H9 (cell line): ENCODE measurements at regions not wholly inside any gene's neighbourhood (a gene's known extent, or its start where the extent isn't known, plus 50 kb on each side); places are given as distances from the start of the nearest gene placed in this dataset.

ENCODE experiments used
- DNase-seq: peaks from one replicate; pipeline ENCODE4 v3.0.0-alpha.2; 2017
- H2AFZ ChIP-seq: one replicate; pipeline ENCODE4 v1.6.1; 2013; ENCODE audit warnings: mild to moderate bottlenecking, low read length, control low read depth, moderate library complexity
- H2AK5ac ChIP-seq: 2 replicates; pipeline ENCODE4 v1.6.1; 2013; ENCODE audit warnings: low read length, control low read depth, mixed read lengths; ENCODE audit not compliant: insufficient read length
- H2BK120ac ChIP-seq: one replicate; pipeline ENCODE4 v1.6.1; 2013; ENCODE audit warnings: low read depth, mild to moderate bottlenecking, low read length, control low read depth, inconsistent platforms; ENCODE audit not compliant: poor library complexity, severe bottlenecking
- H2BK12ac ChIP-seq: 2 replicates; pipeline ENCODE4 v1.6.1; 2013; ENCODE audit warnings: low read length, control low read depth, mixed read lengths, low read depth; ENCODE audit not compliant: insufficient read length
- H2BK15ac ChIP-seq: 2 replicates; pipeline ENCODE4 v1.6.1; 2013; ENCODE audit warnings: low read depth, low read length, control low read depth
- H2BK20ac ChIP-seq: one replicate; pipeline ENCODE4 v1.6.1; 2013; ENCODE audit warnings: low read depth, mild to moderate bottlenecking, low read length, control low read depth, inconsistent platforms; ENCODE audit not compliant: poor library complexity, severe bottlenecking
- H2BK5ac ChIP-seq: 2 replicates; pipeline ENCODE4 v1.6.1; 2013; ENCODE audit warnings: low read length, control low read depth, mixed read lengths; ENCODE audit not compliant: insufficient read length
- H3K14ac ChIP-seq: 2 replicates; pipeline ENCODE4 v1.6.1; 2013; ENCODE audit warnings: low read length, control low read depth; ENCODE audit not compliant: insufficient read depth
- H3K18ac ChIP-seq: 2 replicates; pipeline ENCODE4 v1.6.1; 2013; ENCODE audit warnings: low read depth, mild to moderate bottlenecking, mixed read lengths, low read length, control low read depth; ENCODE audit not compliant: insufficient read length
- H3K23ac ChIP-seq: 2 replicates; pipeline ENCODE4 v1.6.1; 2013; ENCODE audit warnings: low read length, control low read depth, mixed read lengths, low read depth; ENCODE audit not compliant: insufficient read length
- H3K23me2 ChIP-seq: 2 replicates; pipeline ENCODE4 v1.6.1; 2013; ENCODE audit warnings: low read depth, mild to moderate bottlenecking, mixed read lengths, low read length, control low read depth; ENCODE audit not compliant: insufficient read length, poor library complexity, severe bottlenecking
- H3K27ac ChIP-seq: 2 replicates; pipeline ENCODE4 v1.5.1; 2013; ENCODE audit warnings: low read length, control low read depth, mixed read lengths, low read depth; ENCODE audit not compliant: insufficient read length
- H3K27me3 ChIP-seq: 2 replicates; pipeline ENCODE4 v1.6.1; 2013; ENCODE audit warnings: low read length, control low read depth, inconsistent platforms; ENCODE audit not compliant: insufficient read depth
- H3K4ac ChIP-seq: 2 replicates; pipeline ENCODE4 v1.6.1; 2013; ENCODE audit warnings: low read depth, mild to moderate bottlenecking, control low read depth, inconsistent platforms, low read length, moderate library complexity
- H3K4me1 ChIP-seq: 2 replicates; pipeline ENCODE4 v1.6.1; 2013; ENCODE audit warnings: low read length, control low read depth, inconsistent platforms; ENCODE audit not compliant: insufficient read depth
- H3K4me2 ChIP-seq: 2 replicates; pipeline ENCODE4 v1.6.1; 2013; ENCODE audit warnings: low read length, control low read depth, mixed read lengths; ENCODE audit not compliant: insufficient read length, insufficient read depth
- H3K56ac ChIP-seq: 2 replicates; pipeline ENCODE4 v1.6.1; 2013; ENCODE audit warnings: low read depth, mild to moderate bottlenecking, mixed read lengths, low read length, control low read depth; ENCODE audit not compliant: insufficient read length
- H3K79me1 ChIP-seq: 2 replicates; pipeline ENCODE4 v1.6.1; 2013; ENCODE audit warnings: low read depth, mild to moderate bottlenecking, moderate library complexity, low read length, control low read depth, inconsistent platforms; ENCODE audit not compliant: insufficient read depth, poor library complexity, severe bottlenecking
- H3K79me2 ChIP-seq: 2 replicates; pipeline ENCODE4 v1.6.1; 2013; ENCODE audit warnings: low read length, control low read depth, inconsistent platforms; ENCODE audit not compliant: insufficient read depth
- H3K9ac ChIP-seq: 2 replicates; pipeline ENCODE4 v1.6.1; 2013; ENCODE audit warnings: low read length, control low read depth, mixed read lengths; ENCODE audit not compliant: insufficient read length; ENCODE audit errors: extremely low read depth
- H3K9me3 ChIP-seq: one replicate; pipeline ENCODE4 v1.6.1; 2013; ENCODE audit warnings: low read depth, low read length, inconsistent platforms; ENCODE audit not compliant: control insufficient read depth
- H3T11ph ChIP-seq: one replicate; pipeline ENCODE4 v1.6.1; 2013; ENCODE audit warnings: mild to moderate bottlenecking, low read length, control low read depth, inconsistent platforms
- H4K20me1 ChIP-seq: one replicate; pipeline ENCODE4 v1.6.1; 2013; ENCODE audit not compliant: control insufficient read depth, insufficient read length, insufficient read depth
- H4K5ac ChIP-seq: 2 replicates; pipeline ENCODE4 v1.6.1; 2013; ENCODE audit warnings: low read depth, mild to moderate bottlenecking, mixed read lengths, low read length, control low read depth; ENCODE audit not compliant: insufficient read length
- H4K8ac ChIP-seq: replicated peaks from 2 replicates; pipeline ENCODE4 v1.6.1; 2013; ENCODE audit warnings: low read length, control low read depth, mixed read lengths, low read depth; ENCODE audit not compliant: insufficient read length
- H4K91ac ChIP-seq: 2 replicates; pipeline ENCODE4 v1.6.1; 2013; ENCODE audit warnings: low read depth, mild to moderate bottlenecking, moderate library complexity, mixed read lengths, low read length, control low read depth; ENCODE audit not compliant: insufficient read length
- H3K27ac Mint-ChIP-seq, 3 experiments: 2 replicates in 2 of 3; 3 replicates in 1 of 3; pipeline ENCODE4 v1.8.0; 2020 to 2021; ENCODE audit warnings: mixed read lengths in 3 of 3, mild to moderate bottlenecking in 1 of 3, moderate library complexity in 1 of 3
- H3K27me3 Mint-ChIP-seq: 2 replicates; pipeline ENCODE4 v1.8.0; 2021; ENCODE audit warnings: low read depth, mild to moderate bottlenecking, moderate library complexity, mixed read lengths
- H3K36me3 Mint-ChIP-seq, 3 experiments: 2 replicates in 2 of 3; 3 replicates in 1 of 3; pipeline ENCODE4 v1.8.0; 2020 to 2021; ENCODE audit warnings: low read depth in 3 of 3, mixed read lengths in 3 of 3; ENCODE audit not compliant: insufficient read depth in 1 of 3
- H3K4me1 Mint-ChIP-seq, 2 experiments: 2 replicates each; pipeline ENCODE4 v1.8.0; 2020; ENCODE audit warnings: mixed read lengths in 2 of 2
- H3K4me3 Mint-ChIP-seq, 2 experiments: 2 replicates in 1 of 2; 3 replicates in 1 of 2; pipeline ENCODE4 v1.8.0; 2020 to 2021; ENCODE audit warnings: mild to moderate bottlenecking in 2 of 2, mixed read lengths in 2 of 2, moderate library complexity in 1 of 2
- H3K9me3 Mint-ChIP-seq, 2 experiments: 2 replicates in 1 of 2; 3 replicates in 1 of 2; pipeline ENCODE4 v1.8.0; 2020; ENCODE audit warnings: mild to moderate bottlenecking in 2 of 2, mixed read lengths in 2 of 2, moderate library complexity in 1 of 2
- CTCF ChIP-seq: fragments of 200-600 bp; sonication (generic); conservative IDR thresholded peaks from 3 replicates; pipeline ENCODE4 v1.8.0; 2021; ENCODE audit warnings: antibody characterized with exemption, mild to moderate bottlenecking
- WGBS: extraction: QIAGEN DNeasy Blood & Tissue Kit; methylation state at CpG from one replicate; pipeline ENCODE4 v1.1.7; 2013; ENCODE audit warnings: missing lambda C conversion rate, low lambda C conversion rate, mixed read lengths; ENCODE audit not compliant: insufficient read length; ENCODE audit errors: extremely low coverage; 5-methylcytosine and 5-hydroxymethylcytosine counted together

DNA sequence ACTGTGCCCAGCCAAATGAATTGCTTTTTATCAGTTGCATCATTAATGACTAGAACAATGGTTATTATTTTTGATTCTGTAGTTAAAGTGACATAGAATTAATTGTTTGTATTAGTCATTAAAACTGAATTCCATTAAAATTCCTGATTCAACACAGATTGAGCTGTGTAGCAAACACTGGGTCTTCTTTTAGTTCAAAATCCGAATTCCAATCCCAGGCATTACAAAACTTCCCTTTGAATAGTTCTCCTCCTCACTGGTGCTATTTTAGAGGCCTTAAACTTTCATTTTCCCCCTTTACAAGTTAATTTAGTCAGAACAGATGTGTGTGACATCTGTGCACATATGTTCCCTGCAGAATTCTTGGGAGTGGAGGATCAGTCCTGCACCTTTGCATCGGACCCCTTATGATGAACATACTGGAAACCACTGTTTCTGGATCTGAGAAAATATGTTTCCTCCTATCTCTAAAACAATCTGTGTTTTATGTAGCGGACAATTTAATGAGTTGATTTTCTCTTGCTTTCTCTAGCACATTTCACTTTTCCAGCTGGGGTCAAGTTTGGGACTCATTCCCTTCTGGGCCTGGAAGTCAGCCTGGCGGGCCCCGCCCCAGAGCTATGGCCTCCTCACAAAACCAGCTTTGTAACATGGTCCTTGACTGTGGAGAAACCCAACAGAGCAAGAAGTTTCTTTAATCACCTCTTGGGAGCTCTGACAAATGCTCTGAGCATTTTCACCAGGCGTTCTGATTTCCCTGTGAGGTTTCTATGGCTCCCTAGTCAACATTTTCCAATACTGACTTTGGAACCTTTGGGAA is 87.9 kb upstream of the MAMDC2 start:
- no peak overlapping the region for H2BK120ac ChIP-seq

More for the DNA sequence above, 87.9 kb upstream of the MAMDC2 start:
- DNase-seq: no peak
- no peaks in the 10 kb centered on the region for H3K79me2 ChIP-seq
- no peak overlapping the region for H3K56ac ChIP-seq
- H3K9me3 ChIP-seq: no peaks in the 10 kb centered on the region
- H3K4ac ChIP-seq: no peak overlapping the region
- no peak for TF ChIP-seq CTCF
- H2BK12ac ChIP-seq: no peak overlapping the region
- H4K91ac ChIP-seq: no peak overlapping the region
- no peaks in the 10 kb centered on the region for H4K20me1 ChIP-seq
- no peak overlapping the region for H2AK5ac ChIP-seq
- no peaks in the 10 kb centered on the region for H3K27me3 ChIP-seq
- H4K8ac ChIP-seq: no peak overlapping the region
- Mint-ChIP-seq H3K36me3 (no peaks in the 10 kb centered on the region; a peak in 1 of 7 replicates), H3K9me3 (no peaks in the 10 kb centered on the region), H3K4me1 (no peaks in the 10 kb centered on the region; a peak in 1 of 4 replicates), H3K27me3 (no peaks in the 10 kb centered on the region; the same call in 1 of the 2 replicates), H3K27ac (no peak overlapping the region), H3K4me3 (no peak overlapping the region)
- H2BK15ac ChIP-seq: no peak overlapping the region
- H3K23me2 ChIP-seq: no peaks in the 10 kb centered on the region
- H2AFZ ChIP-seq: no peak overlapping the region
- H4K5ac ChIP-seq: no peak overlapping the region
- no peak overlapping the region for H3K18ac ChIP-seq
- no peak overlapping the region for H3K23ac ChIP-seq
- no peak overlapping the region for H3K4me2 ChIP-seq
- H3K4me1 ChIP-seq: no peaks in the 10 kb centered on the region
- no peak overlapping the region for H2BK20ac ChIP-seq
- no peak overlapping the region for H3K27ac ChIP-seq
- H3K14ac ChIP-seq: no peak overlapping the region
- no CpG with 5 or more reads among the region's 6 CpGs for WGBS
- H3T11ph ChIP-seq: no peak overlapping the region
- no peak overlapping the region for H3K9ac ChIP-seq
- H2BK5ac ChIP-seq: no peak overlapping the region
- no peaks in the 10 kb centered on the region for H3K79me1 ChIP-seq
